IMR-90 (cell line): ENCODE measurements at regions not wholly inside any gene's neighbourhood (a gene's known extent, or its start where the extent isn't known, plus 50 kb on each side); places are given as distances from the start of the nearest gene placed in this dataset.

Experiments used
- ATAC-seq: fragments of 200-7000 bp; cut with Tn5 transposase; 2 replicates; pipeline ENCODE4 v1.9.1; 2020; ENCODE audit warnings: low read depth, mild to moderate bottlenecking, moderate library complexity
- BruUV-seq: library from RNA; stranded (reverse); fragments of 400-500 nt; replicated peaks from 2 replicates; lab custom pipeline; 2021; lab: Mats Ljungman, UMichigan
- CTCF ChIA-PET: fragments of 300-600 bp; formaldehyde crosslinking; extraction: SDS; loops from one replicate; lab custom pipeline; 2021; ENCODE audit warnings: antibody characterized with exemption; lab: Yijun Ruan, JAX
- POLR2A ChIA-PET: fragments of 300-600 bp; sonication (Branson Sonifier 250); formaldehyde crosslinking; loops from one replicate; lab custom pipeline; 2022; ENCODE audit warnings: antibody characterized with exemption; ENCODE audit not compliant: unreplicated experiment; lab: Charles Lee
- DNase-seq: peaks from one replicate; pipeline ENCODE4 v3.0.0; 2013
- H2AFZ ChIP-seq: replicated peaks from 2 replicates; pipeline ENCODE3; 2013; ENCODE audit warnings: low read length, mild to moderate bottlenecking; ENCODE audit not compliant: poor library complexity
- H2AK5ac ChIP-seq: 2 replicates; pipeline ENCODE4 v1.6.1; 2013; ENCODE audit warnings: low read depth, low read length, inconsistent platforms
- H2AK9ac ChIP-seq: replicated peaks from 2 replicates; pipeline ENCODE3; 2013; ENCODE audit warnings: mild to moderate bottlenecking, low read depth, low read length, moderate library complexity; ENCODE audit not compliant: poor library complexity
- H2BK120ac ChIP-seq: 2 replicates; pipeline ENCODE4 v1.6.1; 2013; ENCODE audit warnings: low read depth, low read length, inconsistent platforms
- H2BK15ac ChIP-seq: 3 replicates; pipeline ENCODE4 v1.6.1; 2013; ENCODE audit warnings: low read depth, low read length, inconsistent platforms
- H2BK20ac ChIP-seq: 2 replicates; pipeline ENCODE4 v1.6.1; 2013; ENCODE audit warnings: low read depth, mild to moderate bottlenecking, inconsistent platforms, low read length, moderate library complexity
- H2BK5ac ChIP-seq: 2 replicates; pipeline ENCODE4 v1.6.1; 2013; ENCODE audit warnings: mild to moderate bottlenecking, low read depth, low read length, inconsistent platforms; ENCODE audit not compliant: poor library complexity, severe bottlenecking
- H3K14ac ChIP-seq: replicated peaks from 2 replicates; pipeline ENCODE4 v1.6.1; 2013; ENCODE audit warnings: low read depth, low read length, inconsistent platforms
- H3K18ac ChIP-seq: 2 replicates; pipeline ENCODE4 v1.6.1; 2013; ENCODE audit warnings: low read depth, low read length, control low read depth
- H3K23ac ChIP-seq: 2 replicates; pipeline ENCODE4 v1.6.1; 2013; ENCODE audit warnings: low read depth, low read length, inconsistent platforms
- H3K27ac ChIP-seq: 2 replicates; pipeline ENCODE4 v1.5.1; 2013; ENCODE audit warnings: mild to moderate bottlenecking, control low read depth, low read length; ENCODE audit not compliant: insufficient read depth
- H3K27me3 ChIP-seq: 2 replicates; pipeline ENCODE4 v1.6.1; 2013; ENCODE audit warnings: low read length; ENCODE audit not compliant: control insufficient read depth, insufficient read depth
- H3K36me3 ChIP-seq: 2 replicates; pipeline ENCODE4 v1.6.1; 2013; ENCODE audit warnings: low read length, mixed read lengths; ENCODE audit not compliant: control insufficient read depth, insufficient read depth
- H3K4ac ChIP-seq: 2 replicates; pipeline ENCODE4 v1.6.1; 2013; ENCODE audit warnings: low read depth, low read length, inconsistent platforms
- H3K4me1 ChIP-seq: 2 replicates; pipeline ENCODE4 v1.6.1; 2013; ENCODE audit warnings: low read length, mixed read lengths; ENCODE audit not compliant: control insufficient read depth, insufficient read depth
- H3K4me2 ChIP-seq: 2 replicates; pipeline ENCODE4 v1.6.1; 2013; ENCODE audit warnings: low read depth, mild to moderate bottlenecking, control low read depth, low read length, moderate library complexity
- H3K4me3 ChIP-seq: 2 replicates; pipeline ENCODE4 v1.5.1; 2013; ENCODE audit warnings: low read depth, mild to moderate bottlenecking, control low read depth, low read length, moderate library complexity; ENCODE audit not compliant: insufficient read depth
- H3K56ac ChIP-seq: 2 replicates; pipeline ENCODE4 v1.6.1; 2013; ENCODE audit warnings: low read length, inconsistent platforms; ENCODE audit not compliant: insufficient read depth; ENCODE audit errors: extremely low read depth
- H3K79me1 ChIP-seq, 2 experiments: 2 replicates each; pipeline ENCODE4 v1.6.1; 2013; ENCODE audit warnings: low read length in 2 of 2, inconsistent platforms in 1 of 2, low read depth in 1 of 2
- H3K9ac ChIP-seq: 2 replicates; pipeline ENCODE4 v1.6.1; 2013; ENCODE audit warnings: low read depth, low read length, control low read depth
- H3K9me1 ChIP-seq: 2 replicates; pipeline ENCODE4 v1.6.1; 2013; ENCODE audit warnings: low read length, inconsistent platforms; ENCODE audit not compliant: insufficient read depth
- H3K9me3 ChIP-seq: 2 replicates; pipeline ENCODE4 v1.6.1; 2013; ENCODE audit warnings: low read length; ENCODE audit not compliant: control insufficient read depth, insufficient read depth
- H4K20me1 ChIP-seq: 2 replicates; pipeline ENCODE4 v1.6.1; 2013; ENCODE audit warnings: low read length, inconsistent platforms; ENCODE audit not compliant: insufficient read depth
- H4K5ac ChIP-seq: 2 replicates; pipeline ENCODE4 v1.6.1; 2013; ENCODE audit warnings: mild to moderate bottlenecking, low read depth, low read length, control low read depth
- H4K8ac ChIP-seq, 2 experiments: 2 replicates each; pipeline ENCODE4 v1.6.1; 2013; ENCODE audit warnings: low read depth in 2 of 2, low read length in 2 of 2, control low read depth in 1 of 2, inconsistent platforms in 1 of 2
- H4K91ac ChIP-seq: 2 replicates; pipeline ENCODE4 v1.6.1; 2013; ENCODE audit warnings: low read depth, low read length, inconsistent platforms; ENCODE audit not compliant: insufficient read depth
- BHLHE40 ChIP-seq: fragments of 150-350 bp; IDR thresholded peaks from 2 replicates; pipeline ENCODE4 v1.6.1; 2016; ENCODE audit warnings: mild to moderate bottlenecking, low read depth, low read length
- CEBPB ChIP-seq: IDR thresholded peaks from 2 replicates; pipeline ENCODE4 v1.6.1; 2012; ENCODE audit warnings: low read depth, low read length, improper control_type of control experiment
- CHD1 ChIP-seq: IDR thresholded peaks from 2 replicates; pipeline ENCODE4 v1.6.1; 2012; ENCODE audit warnings: low read depth, low read length, improper control_type of control experiment
- CTCF ChIP-seq: conservative IDR thresholded peaks from 2 replicates; pipeline ENCODE4 v1.5.1; 2012; ENCODE audit warnings: mild to moderate bottlenecking, low read depth, low read length, improper control_type of control experiment
- ELK1 ChIP-seq: fragments of 150-350 bp; IDR thresholded peaks from 2 replicates; pipeline ENCODE4 v1.6.1; 2016; ENCODE audit warnings: low read depth, mild to moderate bottlenecking, low read length, moderate library complexity, borderline replicate concordance
- FOS ChIP-seq: fragments of 150-350 bp; IDR thresholded peaks from 2 replicates; pipeline ENCODE4 v1.6.1; 2016; ENCODE audit warnings: low read depth, low read length
- MAFK ChIP-seq: IDR thresholded peaks from 2 replicates; pipeline ENCODE4 v1.6.1; 2012; ENCODE audit warnings: low read depth, low read length, improper control_type of control experiment
- MAZ ChIP-seq: IDR thresholded peaks from 2 replicates; pipeline ENCODE4 v1.6.1; 2012; ENCODE audit warnings: low read depth, mild to moderate bottlenecking, low read length, improper control_type of control experiment, moderate library complexity, borderline replicate concordance
- MXI1 ChIP-seq: IDR thresholded peaks from 2 replicates; pipeline ENCODE4 v1.6.1; 2012; ENCODE audit warnings: low read depth, mild to moderate bottlenecking, low read length, moderate library complexity, borderline replicate concordance
- NFE2L2 ChIP-seq: fragments of 150-350 bp; IDR thresholded peaks from 2 replicates; pipeline ENCODE4 v1.6.1; 2016; ENCODE audit warnings: low read depth, mild to moderate bottlenecking, low read length
- POLR2A ChIP-seq: IDR thresholded peaks from 2 replicates; pipeline ENCODE4 v1.6.1; 2012; ENCODE audit warnings: mild to moderate bottlenecking, low read depth, low read length
- RFX5 ChIP-seq: IDR thresholded peaks from 2 replicates; pipeline ENCODE4 v1.8.0; 2012; ENCODE audit warnings: low read depth, mild to moderate bottlenecking, low read length, moderate library complexity
- SMC3 ChIP-seq: fragments of 150-350 bp; IDR thresholded peaks from 2 replicates; pipeline ENCODE4 v1.6.1; 2016; ENCODE audit warnings: low read depth, mild to moderate bottlenecking, antibody characterized with exemption, low read length, moderate library complexity
- WGBS, 2 experiments: methylation state at CpG; one replicate each; pipeline versions ENCODE4 v1.1.5 to v1.1.7; 2013; ENCODE audit warnings: missing lambda C conversion rate in 2 of 2; ENCODE audit not compliant: insufficient read length in 1 of 2; ENCODE audit errors: extremely low coverage in 2 of 2; 5-methylcytosine and 5-hydroxymethylcytosine counted together
- dilution Hi-C: fragments of 300-500 bp; cut with HindIII; formaldehyde crosslinking; loops from one replicate; pipeline ENCODE4 v1.14.3; 2018; ENCODE audit warnings: low sequenced_read_pairs; ENCODE audit not compliant: unreplicated experiment
- in situ Hi-C: fragments of 300-500 bp; cut with MboI; formaldehyde crosslinking; loops from 3 replicates; pipeline ENCODE4 v1.14.3; 2019; ENCODE audit warnings: low sequenced_read_pairs, inconsistent platforms, mixed read lengths
- intact Hi-C: fragments of 100-400 bp; cut with micrococcal nuclease; formaldehyde crosslinking; loops from 2 replicates; pipeline ENCODE4 v1.10.0; 2022
- TF ChIP-seq, protein P1 (sequence below): fragments of 150-350 bp; IDR thresholded peaks from 2 replicates; pipeline ENCODE4 v1.6.1; 2017; ENCODE audit warnings: mild to moderate bottlenecking, antibody characterized with exemption, low read length, low read depth

DNA sequence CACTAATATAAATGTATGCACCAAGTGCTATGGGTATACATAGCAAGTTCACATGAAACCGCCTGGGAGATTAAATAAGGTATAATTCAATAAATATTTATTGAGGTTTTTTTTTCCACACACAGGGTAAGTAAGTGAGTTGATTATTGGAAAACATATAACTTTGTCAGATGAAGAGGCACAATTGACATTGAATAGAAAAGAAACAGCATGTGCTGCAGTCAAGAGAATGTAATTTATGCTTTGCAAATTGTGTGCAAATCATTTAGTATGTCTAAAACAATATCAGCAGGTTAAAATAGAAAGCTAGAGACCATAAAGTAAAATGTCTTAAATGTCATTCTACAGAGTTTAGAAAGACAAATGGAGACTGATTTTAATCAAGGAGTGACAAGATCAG is 560.0 kb downstream of the AMY1C start:
- dilution Hi-C loops (no loop called here), in situ Hi-C loops (no loop called here)
- DNase-seq, result no peak

More for the DNA sequence above, 560.0 kb downstream of the AMY1C start:
- Histone ChIP-seq H2BK5ac (no peak overlapping the region), H4K8ac (no peak overlapping the region), H2AK5ac (no peak overlapping the region), H4K5ac (no peak overlapping the region), H3K4me3 (no peak overlapping the region), H3K4me1 (no peaks in the 10 kb centered on the region), H2BK15ac (no peak overlapping the region), H3K18ac (no peak overlapping the region), H3K79me1 (no peaks in the 10 kb centered on the region), H3K27me3 (no peaks in the 10 kb centered on the region), H4K20me1 (no peaks in the 10 kb centered on the region), H3K9me1 (no peaks in the 10 kb centered on the region), H2BK120ac (no peak overlapping the region), H2AK9ac (no peak overlapping the region), H3K9me3 (no peaks in the 10 kb centered on the region), H4K91ac (no peak overlapping the region), H3K27ac (no peak overlapping the region), H3K14ac (no peak overlapping the region), H3K56ac (no peak overlapping the region), H3K4ac (no peak overlapping the region), H2BK20ac (no peak overlapping the region), H3K4me2 (no peak overlapping the region), H3K23ac (no peak overlapping the region), H3K36me3 (no peaks in the 10 kb centered on the region), H3K9ac (no peak overlapping the region), H2AFZ (no peak overlapping the region)
- no peak for TF ChIP-seq SMC3
- no peak for TF ChIP-seq BHLHE40
- TF ChIP-seq CHD1, result no peak
- no peak for TF ChIP-seq MXI1
- TF ChIP-seq RFX5, result no peak
- TF ChIP-seq CEBPB, result no peak
- no peak for TF ChIP-seq MAFK
- no peak for TF ChIP-seq CTCF
- TF ChIP-seq, protein P1, sequence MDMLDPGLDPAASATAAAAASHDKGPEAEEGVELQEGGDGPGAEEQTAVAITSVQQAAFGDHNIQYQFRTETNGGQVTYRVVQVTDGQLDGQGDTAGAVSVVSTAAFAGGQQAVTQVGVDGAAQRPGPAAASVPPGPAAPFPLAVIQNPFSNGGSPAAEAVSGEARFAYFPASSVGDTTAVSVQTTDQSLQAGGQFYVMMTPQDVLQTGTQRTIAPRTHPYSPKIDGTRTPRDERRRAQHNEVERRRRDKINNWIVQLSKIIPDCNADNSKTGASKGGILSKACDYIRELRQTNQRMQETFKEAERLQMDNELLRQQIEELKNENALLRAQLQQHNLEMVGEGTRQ, result no peak
- TF ChIP-seq NFE2L2, result no peak
- TF ChIP-seq MAZ, result no peak
- no peak for TF ChIP-seq FOS
- no peak for TF ChIP-seq ELK1
- no peak for TF ChIP-seq POLR2A
- intact Hi-C loops, result no loop called here
- no peak for ATAC-seq
- BruUV-seq, result no TSS peak
- WGBS, 2 experiments, result no CpG with 5 or more reads among the region's 1 CpG
- ChIA-PET CTCF (no interaction called here), POLR2A (no interaction called here)
